IPS-NIHi7 (cell line): ENCODE measurements at regions not wholly inside any gene's neighbourhood (a gene's known extent, or its start where the extent isn't known, plus 50 kb on each side); places are given as distances from the start of the nearest gene placed in this dataset.
"Not testable (repeated sequence)": the region's sequence is repeated elsewhere in the genome, so short reads cannot be mapped to it uniquely, and the experiment has no call there.

ENCODE experiments used
- DNase-seq: peaks from one replicate; pipeline ENCODE4 v3.0.0; 2012; ENCODE audit warnings: mixed read lengths; ENCODE audit errors: extremely low spot score

DNA sequence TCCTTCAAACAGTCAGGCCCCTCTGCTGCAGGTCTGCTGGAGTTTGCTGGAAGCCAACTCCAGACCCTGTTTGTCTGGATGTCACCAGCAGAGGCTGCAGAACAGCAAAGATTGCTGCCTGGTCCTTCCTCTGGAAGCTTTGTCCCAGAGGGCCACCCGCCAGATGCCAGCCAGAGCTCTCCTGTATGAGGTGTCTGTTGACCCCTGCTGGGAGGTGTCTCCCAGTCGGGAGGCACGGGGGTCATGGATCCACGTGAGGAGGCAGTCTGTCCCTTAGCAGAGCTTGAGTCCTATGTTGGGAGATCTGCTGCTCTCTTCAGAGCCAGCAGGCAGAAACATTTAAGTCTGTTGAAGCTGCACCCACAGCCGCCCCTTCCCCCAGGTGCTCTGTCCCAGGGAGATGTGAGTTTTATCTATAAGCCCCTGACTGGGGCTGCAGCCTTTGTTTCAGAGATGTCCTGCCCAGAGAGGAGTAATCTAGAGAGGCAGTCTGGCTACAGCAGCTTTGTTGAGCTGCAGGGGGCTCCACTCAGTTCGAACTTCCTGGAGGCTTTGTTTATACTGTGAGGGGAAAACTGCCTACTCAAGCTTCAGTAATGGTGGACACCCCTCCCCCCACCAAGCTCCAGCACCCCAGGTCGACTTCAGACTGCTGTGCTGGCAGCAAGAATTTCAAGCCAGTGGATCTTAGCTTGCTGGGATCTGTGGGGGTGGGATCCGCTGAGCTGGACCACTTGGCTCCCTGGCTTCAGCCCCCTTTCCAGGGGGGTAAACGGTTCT, 72.1 kb downstream of the OGFRL1 start:
- DNase-seq, result not testable (repeated sequence)

- no peak for DNase-seq
Measured at GRCh38 chr6:71364889-71365542, 76.4 kb downstream of the OGFRL1 start.

GRCh38 chr6:71367756-71368155, 79.1 kb downstream of the OGFRL1 start:
- no peak for DNase-seq

- DNase-seq, result no peak
Measured at GRCh38 chr6:71368284-71368683, 79.7 kb downstream of the OGFRL1 start.

DNA sequence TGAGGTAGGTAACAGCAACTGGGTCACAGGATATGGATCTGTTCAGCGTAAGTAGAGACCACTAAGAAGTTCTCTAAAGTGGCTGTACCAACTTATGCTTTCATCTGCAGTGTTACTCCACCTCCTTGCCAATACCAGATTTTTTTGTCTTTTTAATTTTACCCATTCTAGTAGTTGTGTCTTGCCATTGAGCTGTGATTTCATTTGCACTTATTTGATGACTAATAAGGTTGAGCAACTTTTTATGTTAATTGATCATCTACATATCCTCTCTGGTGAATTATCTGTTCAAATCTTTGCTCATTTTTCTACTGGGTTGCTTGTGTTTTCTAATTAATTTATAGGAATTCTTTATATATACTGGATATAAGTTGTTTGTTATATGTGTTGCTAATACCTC, 82.9 kb downstream of the OGFRL1 start:
- no peak for DNase-seq

DNA sequence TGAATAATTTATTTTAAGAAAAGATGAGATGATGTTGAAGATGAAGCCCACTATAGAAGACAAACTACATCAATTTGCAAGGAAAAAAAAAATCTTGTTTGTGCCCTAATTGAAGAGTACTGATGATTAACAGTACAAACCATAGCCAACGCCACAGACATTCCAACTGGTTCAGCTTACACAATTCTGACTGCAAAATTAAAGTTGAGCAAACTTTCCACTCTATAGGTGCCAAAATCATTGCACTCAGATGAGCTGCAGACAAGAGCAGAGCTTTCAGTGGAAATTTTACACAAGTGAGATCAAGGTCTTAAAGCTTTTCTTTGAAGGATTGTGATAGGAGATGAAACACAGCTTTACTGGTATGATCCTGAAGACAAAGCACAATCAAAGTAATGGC, 85.3 kb downstream of the OGFRL1 start:
- DNase-seq, result no peak

DNA sequence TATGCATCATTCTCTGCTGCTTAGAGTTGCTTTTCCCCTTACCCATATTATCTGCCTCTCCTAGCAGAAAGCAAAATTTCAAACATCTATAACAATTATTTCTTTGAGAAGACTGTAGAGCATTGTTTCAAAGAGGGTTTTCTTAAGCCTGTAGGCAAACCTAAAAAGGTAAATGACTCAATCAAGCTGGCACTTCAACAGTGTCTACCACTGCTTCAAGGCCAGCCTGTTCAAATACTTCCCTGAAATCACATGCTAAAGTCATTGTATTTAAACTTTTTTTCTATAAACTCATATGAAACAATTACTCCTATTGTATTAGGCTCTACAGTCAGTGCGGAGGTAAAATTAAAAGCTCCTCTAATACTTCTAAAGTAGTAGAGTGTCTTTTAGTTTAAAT, 87.1 kb downstream of the OGFRL1 start:
- DNase-seq, result no peak

- DNase-seq, result no peak
Measured at GRCh38 chr6:71376830-71377229, 88.2 kb downstream of the OGFRL1 start.

DNA sequence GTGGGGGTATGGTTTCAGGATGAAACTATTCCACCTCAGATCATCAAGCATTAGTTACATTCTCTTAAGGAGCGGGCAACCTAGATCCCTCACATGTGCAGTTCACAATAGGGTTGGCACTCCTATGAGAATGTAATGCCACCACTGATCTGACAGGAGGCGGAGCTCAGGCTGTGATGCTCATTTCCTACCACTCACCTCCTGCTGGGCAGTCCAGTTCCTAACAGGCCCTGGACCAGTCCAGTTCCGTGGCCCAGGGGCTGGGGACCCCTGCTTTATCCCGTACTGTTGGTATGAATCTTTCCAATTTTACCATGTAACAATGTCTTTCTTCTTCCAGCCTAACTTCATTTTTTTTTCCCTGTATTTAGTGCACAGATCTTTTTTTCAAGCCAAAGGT, 94.9 kb downstream of the OGFRL1 start:
- DNase-seq, result no peak

- no peak for DNase-seq
Measured at GRCh38 chr6:71383901-71384489, 95.4 kb downstream of the OGFRL1 start.

- DNase-seq, result no peak
Measured at GRCh38 chr6:71385111-71385822, 96.7 kb downstream of the OGFRL1 start.

- DNase-seq, result no peak
Measured at GRCh38 chr6:71386215-71386614, 97.6 kb downstream of the OGFRL1 start.

DNA sequence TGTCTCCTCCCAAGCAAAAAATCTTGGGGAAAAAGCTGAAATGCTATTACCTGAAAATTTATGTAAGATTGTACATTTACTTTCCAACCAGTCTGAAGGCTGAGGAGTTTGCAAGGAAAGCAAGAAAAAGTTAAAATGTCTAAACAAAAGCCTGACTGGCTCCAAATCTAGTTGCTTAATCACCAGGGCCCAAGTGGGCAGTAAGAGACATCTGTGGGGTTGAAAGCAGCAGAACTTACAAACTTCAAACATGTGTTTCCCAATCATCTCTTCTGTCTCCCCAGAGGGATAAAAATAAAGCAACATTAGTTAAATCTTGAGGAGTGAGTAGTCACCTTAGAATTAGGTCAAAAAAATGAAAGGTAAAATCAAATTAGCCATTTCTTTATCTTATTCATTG, 98.6 kb downstream of the OGFRL1 start:
- DNase-seq, result no peak

DNA sequence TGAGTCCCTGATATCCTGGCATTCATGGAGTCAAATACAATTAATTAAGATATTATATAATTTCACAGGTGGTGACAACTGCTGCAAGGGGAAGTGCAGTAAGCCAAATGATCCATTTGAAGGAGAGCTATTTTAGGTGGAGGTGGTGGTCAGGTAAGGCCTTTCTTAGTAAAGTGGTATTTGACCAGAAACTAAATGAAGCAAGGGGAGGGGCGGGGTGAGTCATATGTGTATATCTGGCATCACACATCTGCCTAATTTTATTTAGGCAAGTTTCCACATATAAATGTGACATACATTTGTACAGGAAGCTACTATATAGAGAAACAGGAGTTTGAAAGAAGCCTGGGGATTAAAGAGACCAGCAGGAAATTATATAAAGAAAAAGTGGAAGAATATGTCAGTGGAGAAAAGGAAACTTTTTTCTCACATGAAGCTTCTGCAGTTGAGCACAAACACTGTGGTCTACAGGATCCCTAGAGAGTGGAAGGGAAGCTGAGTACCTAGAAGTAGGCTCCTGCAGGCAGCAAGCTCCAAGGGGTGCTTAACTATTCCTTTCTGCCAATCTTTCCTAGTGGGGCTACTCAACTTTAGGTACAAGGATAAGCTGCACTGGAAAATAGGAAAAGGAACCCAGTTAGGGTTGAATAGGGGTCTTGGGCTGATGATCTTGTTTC, 99.6 kb downstream of the OGFRL1 start:
- no peak for DNase-seq

GRCh38 chr6:71388856-71389527, 100.4 kb downstream of the OGFRL1 start:
- no peak for DNase-seq

DNA sequence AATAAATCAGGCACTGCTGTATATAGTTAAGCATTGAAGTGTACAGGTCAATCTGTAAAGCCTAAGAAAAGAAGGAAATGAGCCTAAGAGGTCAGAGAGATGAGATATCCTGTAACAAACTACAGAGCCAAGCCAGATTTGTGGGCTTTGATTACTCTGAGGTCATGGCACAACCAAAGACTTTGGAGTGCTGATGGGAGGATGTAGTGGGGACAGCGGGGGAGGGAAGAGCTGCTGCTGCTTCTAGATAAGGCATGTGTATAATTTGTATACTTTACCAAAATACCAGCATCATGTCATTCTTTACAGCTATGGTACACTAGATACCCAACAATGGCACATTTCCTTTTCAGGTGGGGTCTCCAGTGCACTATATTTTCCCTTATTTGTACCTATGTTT, 102.5 kb downstream of the OGFRL1 start:
- DNase-seq, result no peak

GRCh38 chr6:71392276-71392675, 103.7 kb downstream of the OGFRL1 start:
- DNase-seq, result no peak

- no peak for DNase-seq
Measured at GRCh38 chr6:71393471-71393870, 104.9 kb downstream of the OGFRL1 start.

- DNase-seq, result no peak
Measured at GRCh38 chr6:71393981-71394432, 105.4 kb downstream of the OGFRL1 start.

GRCh38 chr6:71394926-71395325, 106.3 kb downstream of the OGFRL1 start:
- DNase-seq, result no peak

GRCh38 chr6:71395731-71396409, 107.3 kb downstream of the OGFRL1 start:
- no peak for DNase-seq
